ENCODE measurements at regions not wholly inside any gene's neighbourhood (a gene's known extent, or its start where the extent isn't known, plus 50 kb on each side); places are given as distances from the start of the nearest gene placed in this dataset.
"Not testable (repeated sequence)": the region's sequence is repeated elsewhere in the genome, so short reads cannot be mapped to it uniquely, and the experiment has no call there.

GRCh38 chr14:105636021-105636420 is 109.6 kb downstream of the TMEM121 start:
- TF ChIP-seq POLR2A, CTCF, POLR2AphosphoS5 (IDR thresholded peaks at IDR 0.05): not testable (repeated sequence)
